ENCODE measurements at regions not wholly inside any gene's neighbourhood (a gene's known extent, or its start where the extent isn't known, plus 50 kb on each side); places are given as distances from the start of the nearest gene placed in this dataset.

DNA sequence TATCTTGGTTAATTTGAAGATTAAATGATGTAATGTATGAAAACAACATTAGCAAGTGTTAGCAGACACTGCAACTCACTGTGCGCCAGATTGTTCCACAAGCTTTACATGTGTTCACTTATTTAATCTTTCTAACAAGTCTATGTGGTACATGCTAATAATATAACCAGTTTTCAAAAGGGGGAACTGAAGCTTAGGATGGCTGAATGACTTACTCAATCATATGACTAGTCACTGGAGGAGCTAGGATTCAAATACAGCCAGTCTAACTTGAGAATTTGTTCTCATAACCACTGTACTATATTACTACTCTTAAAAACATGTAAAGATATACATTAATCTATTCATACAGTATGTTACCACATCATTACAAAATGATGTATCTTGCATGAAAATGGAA lies 60.5 kb upstream of the LRIG3 start:
- TF ChIP-seq, protein P1, sequence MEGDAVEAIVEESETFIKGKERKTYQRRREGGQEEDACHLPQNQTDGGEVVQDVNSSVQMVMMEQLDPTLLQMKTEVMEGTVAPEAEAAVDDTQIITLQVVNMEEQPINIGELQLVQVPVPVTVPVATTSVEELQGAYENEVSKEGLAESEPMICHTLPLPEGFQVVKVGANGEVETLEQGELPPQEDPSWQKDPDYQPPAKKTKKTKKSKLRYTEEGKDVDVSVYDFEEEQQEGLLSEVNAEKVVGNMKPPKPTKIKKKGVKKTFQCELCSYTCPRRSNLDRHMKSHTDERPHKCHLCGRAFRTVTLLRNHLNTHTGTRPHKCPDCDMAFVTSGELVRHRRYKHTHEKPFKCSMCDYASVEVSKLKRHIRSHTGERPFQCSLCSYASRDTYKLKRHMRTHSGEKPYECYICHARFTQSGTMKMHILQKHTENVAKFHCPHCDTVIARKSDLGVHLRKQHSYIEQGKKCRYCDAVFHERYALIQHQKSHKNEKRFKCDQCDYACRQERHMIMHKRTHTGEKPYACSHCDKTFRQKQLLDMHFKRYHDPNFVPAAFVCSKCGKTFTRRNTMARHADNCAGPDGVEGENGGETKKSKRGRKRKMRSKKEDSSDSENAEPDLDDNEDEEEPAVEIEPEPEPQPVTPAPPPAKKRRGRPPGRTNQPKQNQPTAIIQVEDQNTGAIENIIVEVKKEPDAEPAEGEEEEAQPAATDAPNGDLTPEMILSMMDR (IDR thresholded peaks at IDR 0.05) = no peak
- TF ChIP-seq POLR2A (IDR thresholded peaks at IDR 0.05) = no peak

Data from right lobe of liver (tissue), 4 donors.